OCI-LY3 (cell line): ENCODE measurements at regions not wholly inside any gene's neighbourhood (a gene's known extent, or its start where the extent isn't known, plus 50 kb on each side); places are given as distances from the start of the nearest gene placed in this dataset.

Experiments
- CTCF ChIP-seq: fragments of 200-600, 300-600 bp; sonication (generic); IDR thresholded peaks from 2 replicates; pipeline ENCODE4 v1.5.1; 2014; ENCODE audit warnings: antibody characterized with exemption, low read length, low read depth
- EZH2phosphoT487 ChIP-seq: fragments of 200-600 bp; shearing (Covaris generic); IDR thresholded peaks from 2 replicates; pipeline ENCODE4 v1.6.1; 2018; ENCODE audit warnings: antibody characterized with exemption, mixed run types, low read depth

- TF ChIP-seq CTCF (no peak), EZH2phosphoT487 (no peak)
Measured at GRCh38 chr14:94690486-94690885, 78.3 kb downstream of the SERPINA3 start.
